GM21381 (cell line): ENCODE measurements at regions not wholly inside any gene's neighbourhood (a gene's known extent, or its start where the extent isn't known, plus 50 kb on each side); places are given as distances from the start of the nearest gene placed in this dataset.

ENCODE experiments used
- ATAC-seq: cut with Tn5 transposase; IDR thresholded peaks from one replicate; pipeline ENCODE4 v1.9.1; 2021; ENCODE audit warnings: mild to moderate bottlenecking, moderate library complexity; ENCODE audit not compliant: unreplicated experiment

DNA sequence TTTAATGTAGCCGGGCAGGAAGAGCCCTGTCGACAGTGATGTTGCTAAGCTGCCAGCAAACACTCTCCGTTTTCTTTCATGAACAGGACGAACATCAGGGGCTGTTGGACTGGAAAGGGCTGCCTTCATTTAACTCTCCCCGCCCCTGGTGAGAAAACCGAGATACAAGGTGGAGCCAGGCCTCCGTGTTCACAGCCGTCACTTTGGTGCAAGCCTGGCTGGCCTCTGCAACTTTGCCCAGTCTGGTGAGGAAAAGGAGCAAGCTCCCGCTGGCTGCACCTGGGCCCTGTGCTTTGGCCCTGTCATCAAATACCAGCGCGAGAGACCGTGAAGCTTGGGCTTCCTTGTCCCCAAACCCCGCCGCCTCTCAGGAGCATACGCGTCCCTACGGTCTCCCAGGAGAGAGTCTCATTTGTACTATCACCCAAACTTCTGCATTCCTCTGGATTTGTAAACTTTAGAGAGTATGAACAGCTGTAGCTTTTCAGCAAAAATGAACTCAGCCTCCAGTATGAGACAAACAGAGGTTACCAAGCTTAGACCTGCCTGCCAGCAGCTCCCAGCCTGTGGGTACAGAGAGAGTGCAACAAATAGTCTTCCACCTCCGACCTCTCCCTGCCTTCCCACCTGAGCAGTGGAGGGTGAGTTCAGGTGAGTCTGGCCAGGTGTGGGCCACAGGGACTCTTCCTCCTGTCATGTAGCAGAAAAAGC is 445.3 kb upstream of the MGMT start:
- ATAC-seq: no peak

DNA sequence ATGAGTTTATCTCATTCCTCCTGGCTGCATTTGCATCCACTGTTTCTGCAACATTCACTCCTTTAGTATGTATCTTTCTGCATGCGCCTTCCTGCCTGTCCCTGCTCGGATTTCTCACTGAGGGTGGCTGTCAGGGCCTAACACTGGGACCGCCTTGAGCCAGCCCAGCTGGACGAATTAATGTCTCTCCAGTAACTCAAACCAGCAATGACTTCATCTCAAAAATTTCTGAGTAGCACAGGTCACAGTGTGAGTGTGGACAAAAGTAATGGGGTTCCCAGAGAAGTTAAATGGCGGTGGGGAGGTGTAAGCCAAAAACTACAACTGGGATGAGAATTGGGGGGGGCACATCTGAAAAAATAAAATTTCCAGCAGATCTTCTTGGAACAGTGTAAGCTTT is 444.0 kb upstream of the MGMT start:
- no peak for ATAC-seq

DNA sequence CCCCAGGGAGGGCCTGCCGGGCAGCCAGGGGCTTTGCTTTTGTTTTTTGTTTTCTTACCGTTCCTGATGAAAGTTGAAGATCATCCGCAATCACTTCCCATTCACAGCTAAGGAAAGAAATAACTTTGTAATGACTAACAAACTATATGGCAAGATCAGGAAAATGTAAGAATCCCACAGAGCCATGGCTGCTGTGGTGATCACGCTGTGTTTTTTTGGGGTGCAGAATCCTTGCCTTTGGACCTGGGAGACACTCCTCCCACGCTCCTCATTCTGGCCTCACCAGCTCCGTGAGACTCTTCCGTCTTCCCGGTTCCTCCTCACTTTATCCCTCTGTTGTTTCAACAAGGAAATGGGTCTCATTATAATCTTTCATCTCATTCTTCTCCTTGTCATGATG is 443.0 kb upstream of the MGMT start:
- no peak for ATAC-seq

DNA sequence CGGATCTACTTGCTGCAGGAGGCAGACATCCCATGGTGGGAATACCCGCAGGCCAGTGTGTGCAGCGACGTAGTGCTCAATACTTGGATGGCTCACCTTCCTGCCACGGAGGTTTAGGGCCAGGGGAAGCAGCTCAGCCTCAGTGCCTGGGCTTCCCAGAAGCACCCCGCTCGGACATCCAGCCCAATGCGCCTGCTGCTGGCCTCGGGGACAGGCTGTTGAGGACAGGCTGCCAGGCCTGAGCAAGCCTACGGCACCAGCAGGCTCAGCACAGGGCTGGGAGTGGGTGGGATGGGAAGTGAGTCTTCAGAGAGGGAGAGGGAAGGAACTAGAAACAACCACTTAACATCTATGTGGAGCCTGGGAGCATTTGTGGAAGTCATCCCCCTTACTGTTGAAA is 441.3 kb upstream of the MGMT start:
- ATAC-seq: no peak

DNA sequence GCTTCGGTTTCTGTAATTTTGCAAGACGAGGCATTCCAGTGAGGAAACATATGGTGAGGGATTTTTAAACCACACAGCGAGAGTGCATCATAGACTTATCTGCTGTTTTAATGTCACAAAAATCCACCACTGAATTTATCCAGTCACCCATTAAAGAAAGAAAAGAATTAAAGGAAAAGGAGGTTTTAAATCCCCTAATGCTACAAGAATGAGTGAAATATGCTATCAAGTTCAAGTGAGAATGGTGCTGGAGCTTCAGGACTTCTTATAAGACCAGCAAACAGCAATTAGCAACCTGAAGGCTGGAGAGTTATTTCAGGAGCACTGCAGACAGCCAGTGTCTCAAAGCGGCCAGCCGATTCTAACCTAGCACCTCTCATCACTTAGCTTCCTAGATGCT is 439.1 kb upstream of the MGMT start:
- ATAC-seq: no peak

DNA sequence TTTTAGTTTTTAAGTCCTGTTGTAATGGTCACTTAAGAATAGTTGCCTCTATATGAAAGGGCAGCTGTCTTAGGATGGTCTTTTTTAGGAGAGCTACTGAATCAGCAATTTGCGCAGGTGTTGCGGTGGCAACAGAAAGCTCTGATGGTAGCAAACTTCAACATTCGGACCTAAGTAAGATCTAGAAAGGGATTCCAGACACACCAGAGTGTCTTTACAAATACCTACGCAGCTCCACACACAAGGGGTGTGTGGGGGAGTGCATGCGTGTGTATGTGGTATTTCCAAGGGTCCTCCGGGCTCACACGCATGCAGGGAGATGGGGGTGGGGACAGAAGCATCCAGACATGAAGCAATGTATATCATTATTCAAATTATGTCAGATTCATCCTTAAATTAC is 438.6 kb upstream of the MGMT start:
- ATAC-seq: no peak

DNA sequence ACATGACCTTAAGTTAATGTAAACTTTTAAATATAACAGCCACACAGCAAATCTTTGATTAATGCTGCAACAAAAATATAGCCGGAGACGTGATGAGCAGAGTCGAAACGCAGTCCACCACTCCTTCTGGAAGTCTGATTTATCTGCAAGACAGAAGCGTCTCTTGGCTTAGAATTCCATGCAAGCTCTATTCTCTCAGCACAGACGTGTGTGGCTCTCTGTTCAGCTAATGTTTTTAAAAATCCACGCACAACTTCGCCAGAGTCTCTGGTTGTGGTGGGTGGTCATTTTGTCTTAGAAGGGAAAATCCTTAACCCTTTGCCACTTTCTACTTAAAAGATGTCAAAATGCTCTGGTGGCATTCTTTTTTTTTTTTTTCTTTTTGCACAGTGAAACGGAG is 438.0 kb upstream of the MGMT start:
- ATAC-seq: no peak

DNA sequence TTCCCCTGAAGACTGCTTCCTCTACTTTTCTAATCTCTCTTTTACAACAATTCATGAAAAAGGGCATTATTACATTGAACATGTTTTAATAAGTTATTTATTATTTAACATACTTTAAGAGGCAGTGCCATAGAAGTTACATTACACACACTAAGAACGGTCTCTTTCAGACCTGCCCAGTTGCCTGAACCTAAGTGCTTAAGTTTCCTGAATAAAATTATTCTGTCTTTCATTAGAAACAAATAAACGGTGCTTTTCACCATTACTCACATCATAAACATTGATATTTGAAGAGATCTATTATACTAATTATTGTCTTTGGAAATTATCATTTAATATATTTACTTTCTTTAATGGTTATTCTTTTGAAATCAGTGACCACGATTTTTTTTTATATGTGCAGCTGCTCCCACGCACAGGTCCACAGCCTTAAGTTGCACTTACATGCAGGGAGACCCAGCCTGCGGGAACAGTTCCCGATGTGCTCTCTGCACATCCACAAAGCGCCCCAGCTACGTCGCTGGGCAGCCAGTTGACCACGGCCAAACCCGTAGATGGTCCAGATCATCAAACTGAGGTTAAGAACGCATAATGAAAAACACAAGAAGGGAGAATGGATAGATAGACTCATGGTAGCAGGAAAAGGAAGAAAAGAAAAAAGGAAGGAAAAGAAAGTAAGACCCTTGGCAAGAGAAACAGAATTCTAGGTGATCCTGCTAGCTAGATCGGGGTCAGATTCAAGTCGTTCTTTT is 437.0 kb upstream of the MGMT start:
- ATAC-seq: no peak

DNA sequence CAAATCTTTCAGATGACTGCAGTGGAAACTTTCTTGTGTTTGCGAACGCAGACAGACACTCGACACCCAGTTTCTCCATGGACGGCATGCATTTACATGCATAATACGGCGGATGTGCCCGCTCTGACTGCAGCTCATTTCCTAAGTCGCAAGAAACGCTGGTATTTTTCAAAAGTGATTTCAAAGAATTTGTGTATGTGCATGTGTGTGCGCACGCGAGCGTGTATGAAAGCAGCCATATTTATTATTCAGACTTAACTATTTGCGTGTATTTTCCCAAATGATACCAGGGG is 436.5 kb upstream of the MGMT start:
- ATAC-seq: no peak

DNA sequence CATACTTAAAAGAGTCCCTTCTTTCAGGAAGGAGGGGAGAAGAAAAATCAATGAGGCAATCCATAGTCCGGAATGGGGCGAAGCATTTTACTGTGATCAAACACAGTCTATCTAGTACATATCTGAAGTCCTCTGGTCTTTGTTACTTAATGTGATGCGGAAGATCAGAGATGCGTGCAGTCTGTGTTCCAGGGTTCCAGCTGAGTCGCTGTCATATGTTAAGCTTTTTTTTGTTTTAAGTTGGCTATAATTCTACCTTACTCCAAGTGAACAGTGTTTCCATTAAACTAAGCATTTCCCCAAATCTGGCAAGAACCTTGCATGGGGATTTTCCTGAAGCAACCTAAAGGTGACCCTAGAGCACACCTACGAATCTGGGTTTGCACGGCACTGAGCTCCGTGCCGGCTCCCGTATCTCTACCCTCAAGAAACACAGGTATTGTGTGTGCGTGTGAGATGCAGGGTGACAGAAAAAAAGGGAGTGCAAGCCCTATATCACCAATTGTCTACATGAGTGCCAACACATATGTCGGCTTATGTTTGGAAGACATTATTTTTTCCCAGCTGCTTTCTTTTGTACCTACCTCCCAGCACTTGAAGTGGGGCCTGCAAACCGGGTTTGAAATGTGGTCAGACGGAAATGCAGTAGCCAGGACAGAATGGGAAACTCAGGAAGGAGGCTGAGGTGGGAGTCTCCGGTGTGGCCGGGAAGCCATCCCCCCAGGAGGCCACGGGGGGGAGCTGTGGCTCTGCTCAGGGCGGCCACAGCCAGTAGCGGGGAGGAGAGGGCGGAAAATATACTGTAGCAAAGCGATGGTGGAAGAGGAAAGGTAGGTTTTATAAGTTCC is 435.8 kb upstream of the MGMT start:
- peak; percentile 93 for ATAC-seq

DNA sequence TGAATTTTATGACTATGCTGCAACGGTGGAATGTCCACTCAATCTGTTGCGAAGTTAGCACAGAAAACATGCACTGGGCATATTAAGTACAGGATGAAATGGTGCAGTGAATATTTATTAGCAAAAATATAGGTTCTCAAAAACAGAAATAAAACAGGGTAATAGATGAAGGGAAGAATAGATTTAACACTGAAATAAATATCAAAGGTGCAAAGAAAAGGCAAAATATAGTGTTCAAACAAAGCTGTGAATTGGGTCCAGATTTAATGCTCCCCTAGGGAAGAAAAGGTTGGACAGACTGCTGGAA is 435.2 kb upstream of the MGMT start:
- ATAC-seq: no peak

DNA sequence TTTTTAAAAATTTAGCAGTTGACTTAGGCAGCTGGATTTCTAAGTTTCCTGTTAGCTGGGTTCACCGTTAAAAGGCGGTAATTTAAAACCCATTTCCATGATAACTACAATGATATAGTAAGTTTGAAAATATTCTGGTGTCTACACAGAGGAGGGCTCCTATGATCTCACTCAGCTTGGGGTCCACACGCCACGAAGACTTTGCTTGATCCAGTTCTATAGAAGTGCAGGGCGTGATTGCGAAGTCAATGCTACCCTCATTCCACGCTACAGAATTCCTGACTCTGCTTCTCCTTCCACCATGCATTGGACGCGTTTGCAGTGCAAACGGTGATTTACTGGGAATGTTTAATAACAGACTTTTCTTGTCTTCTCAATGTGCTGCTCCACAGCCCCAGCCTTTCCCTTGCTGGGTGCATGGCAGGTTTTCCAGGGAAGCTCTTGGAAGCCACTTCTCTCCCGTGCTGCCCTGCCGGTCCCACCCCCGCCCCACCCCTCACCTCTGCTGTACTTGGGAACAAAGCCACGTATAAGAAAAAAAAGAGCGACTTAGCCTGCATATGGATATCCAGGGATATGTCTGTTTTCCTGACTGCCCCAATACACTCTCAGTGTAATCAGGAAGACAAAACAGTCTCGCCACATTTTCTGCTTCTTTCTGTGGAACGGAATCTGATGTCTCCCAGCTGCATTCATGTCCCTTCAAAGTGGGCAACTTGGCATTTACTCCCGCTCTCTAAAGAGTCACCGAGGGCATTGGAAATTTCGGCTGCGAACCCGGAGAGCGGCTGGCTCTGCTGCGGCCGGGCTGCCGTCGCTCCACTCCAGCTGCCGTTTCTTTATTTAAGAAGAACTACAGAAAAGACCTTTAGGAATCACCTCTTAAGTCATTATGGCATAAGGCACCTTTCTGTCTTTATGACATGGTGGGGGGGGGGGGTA is 434.4 kb upstream of the MGMT start:
- ATAC-seq: no peak

DNA sequence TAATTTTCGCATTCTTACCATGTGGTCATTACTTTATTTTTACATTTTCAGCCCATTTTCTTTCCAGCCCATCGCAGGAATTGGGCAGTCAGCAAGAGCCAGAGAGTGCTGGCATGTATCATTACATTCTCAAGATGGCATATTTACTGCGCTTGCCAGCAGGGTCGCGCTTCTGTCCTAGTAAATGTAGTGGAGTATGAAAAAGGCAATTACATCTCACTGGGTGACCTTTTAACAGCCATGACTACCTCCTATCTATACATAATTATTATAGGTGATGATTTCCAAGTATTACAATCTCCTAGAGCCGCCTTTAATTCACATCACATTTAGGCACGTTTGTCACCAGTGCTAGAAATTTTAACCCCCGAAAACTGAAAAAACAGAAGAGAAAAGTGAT is 433.7 kb upstream of the MGMT start:
- ATAC-seq: no peak

DNA sequence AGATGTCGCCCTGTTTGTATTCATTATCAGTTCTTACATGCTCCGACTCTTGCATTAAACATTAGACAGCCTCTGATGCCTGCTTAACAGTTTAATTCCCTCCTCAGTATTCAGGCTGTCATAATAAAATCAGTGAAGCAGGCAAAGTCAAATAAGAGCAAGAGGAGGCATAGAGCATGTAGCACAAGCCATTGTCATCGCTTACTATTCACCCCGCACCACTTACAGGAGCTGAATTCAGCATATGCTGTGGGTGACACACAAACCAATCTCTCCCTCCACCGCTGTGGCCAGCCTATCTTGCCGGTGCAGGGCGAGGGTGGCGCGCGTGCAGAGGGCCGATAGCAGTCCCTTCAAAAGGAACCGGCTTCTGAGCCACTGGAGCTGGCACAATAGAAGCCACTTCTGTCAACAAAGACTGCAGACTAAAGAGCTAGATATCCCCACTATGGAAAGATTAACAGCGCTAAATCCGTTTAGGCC is 433.2 kb upstream of the MGMT start:
- ATAC-seq: no peak

DNA sequence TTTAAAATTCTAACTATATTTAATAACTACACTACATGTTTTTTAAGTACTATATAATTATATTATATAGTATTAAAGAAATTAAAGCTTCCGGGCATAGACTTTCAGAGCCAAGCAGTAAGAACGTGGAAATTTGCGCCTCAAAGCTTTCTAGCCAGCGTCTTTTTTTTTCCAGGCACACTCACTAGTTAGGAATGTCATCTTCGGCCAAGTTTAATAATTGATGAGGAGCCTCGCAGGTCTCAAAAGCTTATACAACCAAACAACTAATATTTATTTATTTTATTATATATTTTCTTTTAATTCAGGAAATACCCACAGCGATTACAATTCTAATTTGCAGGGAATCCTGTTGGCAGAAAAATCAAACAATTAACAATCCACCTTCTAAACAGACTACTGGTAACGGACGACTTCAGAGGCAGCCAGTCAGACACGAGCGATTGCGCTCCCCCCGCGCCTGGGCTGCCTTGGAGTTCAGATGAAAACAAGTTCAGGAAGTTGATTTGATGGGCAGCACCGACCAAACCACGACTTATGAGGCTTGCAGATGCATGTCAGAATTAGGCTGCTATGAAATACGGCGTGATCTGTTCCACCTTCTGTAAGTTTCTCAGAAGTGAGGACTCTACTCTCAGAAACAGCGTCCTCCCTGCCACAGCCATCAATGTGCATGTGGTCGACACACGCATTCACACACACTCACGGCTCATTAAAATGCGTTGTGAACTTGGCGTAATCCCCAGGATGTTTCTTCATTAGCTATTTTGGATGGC is 431.8 kb upstream of the MGMT start:
- ATAC-seq: no peak

DNA sequence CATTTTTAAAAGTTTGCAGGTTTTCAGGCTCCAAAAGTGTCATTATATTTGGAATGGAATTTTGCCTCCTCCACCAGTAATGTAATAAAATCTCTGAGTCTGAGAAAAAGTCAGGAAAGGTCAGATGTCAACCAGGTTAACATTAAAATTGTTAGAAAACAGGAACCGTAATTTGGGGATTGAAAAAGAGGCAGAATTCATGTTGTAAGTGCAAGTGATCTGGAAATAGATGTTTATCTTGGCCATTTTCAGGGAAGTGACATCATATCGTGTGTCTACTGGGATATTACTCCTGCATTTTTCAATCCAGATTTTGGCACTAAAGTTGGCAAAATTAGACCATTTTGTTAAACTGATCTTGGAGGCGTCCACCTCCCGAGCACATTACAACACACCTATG is 428.5 kb upstream of the MGMT start:
- no peak for ATAC-seq

DNA sequence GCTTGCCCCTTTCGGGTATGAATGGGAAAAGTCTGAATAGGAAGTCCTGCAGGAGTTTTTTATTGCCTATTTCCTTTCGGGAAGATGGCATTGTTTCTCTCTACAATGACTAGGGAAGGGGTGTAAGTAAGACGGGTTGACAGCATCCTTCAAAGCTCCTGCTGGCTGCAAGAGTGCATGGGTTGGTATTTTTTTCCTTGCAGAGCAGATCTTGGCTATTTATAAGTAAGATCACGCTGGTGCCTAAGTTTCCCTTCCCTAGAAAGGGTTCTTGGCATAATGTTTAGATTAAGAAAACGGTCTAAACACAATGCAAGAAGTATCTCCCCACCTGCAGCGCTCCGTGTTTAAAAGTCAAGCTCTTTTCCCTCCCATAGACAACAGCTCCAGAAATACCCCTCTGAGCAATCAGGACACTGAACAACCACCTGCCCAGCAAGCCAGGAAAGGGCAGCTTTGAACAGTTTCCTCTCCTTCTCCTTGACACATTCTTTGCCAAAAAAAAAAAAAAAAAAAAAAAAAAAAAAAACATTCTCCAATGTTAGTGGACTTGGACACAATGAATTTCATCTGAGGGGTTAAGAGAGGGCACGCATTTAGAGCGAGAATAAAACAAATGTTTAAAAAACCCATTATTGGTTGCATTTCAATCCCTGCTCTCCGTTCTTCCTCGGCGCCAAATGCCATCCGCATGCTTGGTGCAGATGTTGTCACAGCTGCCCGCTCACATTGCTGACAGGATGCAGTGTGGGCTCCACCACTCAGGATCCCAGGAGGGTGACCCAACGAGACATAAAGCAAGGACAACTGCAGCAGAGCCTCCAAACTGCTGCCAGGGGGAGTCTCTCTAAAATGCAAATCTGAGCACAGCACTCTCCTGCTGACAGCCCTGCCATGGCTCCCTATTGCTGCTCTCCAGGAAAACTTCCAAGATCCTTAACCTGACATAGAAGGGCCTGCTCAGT is 427.4 kb upstream of the MGMT start:
- ATAC-seq: no peak

DNA sequence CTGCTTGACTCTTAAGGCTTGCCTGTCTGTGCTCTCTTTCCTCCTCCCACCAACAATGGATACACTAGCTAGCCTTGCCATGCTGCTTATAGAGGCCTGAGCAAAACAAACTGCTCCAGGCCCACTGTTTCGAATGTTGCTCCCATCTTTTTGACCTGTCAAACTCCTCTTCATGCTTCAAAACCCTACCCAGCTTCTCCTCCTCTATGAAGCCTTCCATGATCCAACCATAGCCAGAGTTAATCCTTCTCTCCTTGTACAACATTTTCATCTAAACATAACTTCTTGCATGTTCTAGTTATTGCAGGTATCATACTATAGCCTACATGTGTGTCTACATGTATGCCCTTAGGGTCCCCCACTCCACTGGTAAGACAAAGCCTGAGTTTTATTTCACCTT is 426.7 kb upstream of the MGMT start:
- no peak for ATAC-seq

DNA sequence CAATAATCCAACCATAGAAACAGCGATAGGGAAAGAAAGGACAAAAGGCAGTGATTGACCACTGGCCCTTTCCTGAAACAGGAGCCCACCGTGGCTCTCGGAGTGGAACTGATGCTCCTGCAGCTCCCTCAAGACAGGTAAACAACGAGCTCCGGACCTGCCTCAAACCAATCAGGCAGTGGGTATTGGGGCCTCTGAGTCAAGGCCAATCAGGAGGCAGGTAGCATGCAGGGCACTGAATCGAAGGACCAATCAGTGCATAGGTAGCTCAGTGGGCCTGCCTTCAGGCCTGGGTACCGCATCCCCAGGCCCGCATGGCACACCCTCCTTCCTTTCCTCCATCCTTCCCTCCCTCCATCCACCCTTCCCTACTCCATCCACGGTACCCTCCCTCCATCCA is 425.1 kb upstream of the MGMT start:
- no peak for ATAC-seq
